Amygdala (tissue), 56 donors: ENCODE measurements at regions not wholly inside any gene's neighbourhood (a gene's known extent, or its start where the extent isn't known, plus 50 kb on each side); places are given as distances from the start of the nearest gene placed in this dataset.
A peak's percentile ranks its signal among the peaks of the same experiment; 100 is the strongest.

Experiments used
- DNase-seq, 56 donors: peaks; one replicate each; lab custom pipeline; 2025; lab: John Stamatoyannopoulos, UW

DNA sequence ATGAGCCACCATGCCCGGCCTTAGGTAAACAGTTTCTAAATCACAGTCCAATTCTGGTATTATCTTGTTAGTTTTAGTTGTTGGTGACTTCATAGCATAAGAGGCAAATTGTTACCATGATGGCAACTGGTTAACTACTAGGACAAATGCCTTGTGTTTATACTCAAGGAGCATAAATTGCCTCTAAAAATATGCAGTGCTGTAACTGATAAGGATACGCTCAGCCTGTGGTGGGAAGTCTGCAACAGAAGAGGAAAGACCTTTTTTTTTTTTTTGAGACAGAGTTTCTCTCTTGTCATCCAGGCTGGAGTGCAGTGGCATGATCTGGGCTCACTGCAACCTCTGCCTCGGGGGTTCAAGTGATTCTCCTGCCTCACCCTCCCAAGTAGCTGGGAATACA, 311.9 kb upstream of the ARGLU1 start:
- DNase-seq: no peak

DNA sequence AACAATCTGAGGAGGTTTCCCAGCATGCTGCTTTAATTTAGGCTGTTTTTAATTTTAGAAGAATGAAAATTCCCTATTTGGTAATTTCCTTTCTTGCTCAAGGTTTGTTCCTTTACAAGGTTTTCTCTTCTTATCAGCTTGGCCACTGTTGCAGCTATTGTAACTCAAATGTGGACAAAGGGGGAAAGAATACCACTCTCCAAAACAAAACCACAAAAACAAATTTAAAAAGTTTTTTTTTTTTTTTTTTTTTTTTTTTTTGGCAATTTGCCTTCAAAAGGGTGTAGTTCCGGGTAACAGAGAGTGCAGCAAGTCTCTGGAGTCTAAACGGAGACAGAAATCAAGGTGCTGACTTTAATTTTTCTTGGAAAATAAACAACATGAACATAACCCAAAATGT, 306.4 kb upstream of the ARGLU1 start:
- no peak for DNase-seq

DNA sequence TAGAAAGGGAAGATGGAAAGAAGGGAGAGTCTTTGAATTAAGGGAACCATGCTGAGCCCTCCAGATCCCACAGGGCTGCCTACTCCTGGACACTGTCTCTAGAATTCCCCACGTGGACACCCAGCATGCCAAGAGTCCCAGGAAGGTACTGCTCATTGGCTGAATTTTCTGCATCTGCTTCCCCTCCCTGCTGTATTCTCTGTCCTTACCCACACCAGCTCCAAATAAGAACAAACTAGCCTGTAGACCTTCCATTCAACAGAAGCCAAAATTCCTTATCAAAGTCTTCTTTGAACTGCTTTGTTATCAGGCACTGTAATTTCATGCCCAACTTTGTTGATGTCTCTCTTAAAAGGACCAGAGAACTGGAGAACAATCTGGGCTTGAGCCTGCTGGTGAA, 305.9 kb upstream of the ARGLU1 start:
- DNase-seq: no peak

DNA sequence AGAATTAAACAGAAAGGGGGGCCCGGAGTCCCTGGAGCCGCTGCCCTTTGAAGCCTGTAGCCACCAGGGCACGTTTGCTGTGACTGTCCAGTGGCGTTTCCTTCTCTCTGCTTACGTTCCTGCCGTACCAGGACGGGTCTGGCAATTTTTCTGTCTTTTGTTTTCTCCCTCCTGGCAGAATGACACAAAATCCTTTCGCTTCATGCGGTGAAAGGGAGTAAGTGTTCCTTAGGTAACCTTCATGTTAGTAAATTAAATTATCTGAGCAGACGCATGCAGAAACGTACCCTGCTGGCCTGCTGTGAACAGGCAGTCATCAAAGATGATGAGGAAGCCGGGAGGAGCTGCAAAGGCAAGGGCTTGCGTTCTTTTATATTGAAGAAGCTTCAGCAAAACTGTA, 299.3 kb upstream of the ARGLU1 start:
- peak in 16 of 56 donors; percentile 1 to 37 (median 8) for DNase-seq

DNA sequence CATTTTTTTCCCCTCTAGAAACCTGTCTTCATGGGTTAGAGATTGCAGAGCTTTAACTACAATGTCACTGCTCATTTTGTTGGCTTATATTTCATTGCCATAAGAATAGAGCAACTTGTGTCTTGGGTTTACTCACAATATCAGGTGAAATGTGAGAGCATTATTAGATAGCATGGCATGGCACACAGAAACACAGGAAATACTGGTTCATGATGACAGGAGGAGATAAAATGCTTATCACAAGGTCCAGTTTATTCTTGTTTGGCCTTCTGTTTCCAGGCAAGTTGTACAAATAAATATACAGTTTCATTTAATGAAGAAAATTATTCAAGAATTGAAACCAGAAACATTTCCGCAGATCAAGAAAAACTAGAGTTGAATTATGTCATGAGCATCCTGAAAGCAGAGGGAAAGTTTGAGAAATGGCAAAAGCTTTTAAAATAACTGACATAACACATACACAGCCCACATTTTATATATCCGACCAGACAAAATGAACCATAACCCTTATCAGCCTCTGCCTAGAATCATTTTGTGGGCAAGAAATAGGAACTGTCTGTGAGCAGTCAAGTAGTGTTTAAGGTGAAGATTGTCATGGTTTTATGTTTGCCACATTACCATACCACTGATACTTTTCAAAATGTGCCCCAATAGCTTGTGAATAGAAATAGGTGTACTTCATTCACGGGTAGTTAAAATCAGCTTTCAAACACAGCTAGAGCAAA, 297.9 kb upstream of the ARGLU1 start:
- DNase-seq: no peak

DNA sequence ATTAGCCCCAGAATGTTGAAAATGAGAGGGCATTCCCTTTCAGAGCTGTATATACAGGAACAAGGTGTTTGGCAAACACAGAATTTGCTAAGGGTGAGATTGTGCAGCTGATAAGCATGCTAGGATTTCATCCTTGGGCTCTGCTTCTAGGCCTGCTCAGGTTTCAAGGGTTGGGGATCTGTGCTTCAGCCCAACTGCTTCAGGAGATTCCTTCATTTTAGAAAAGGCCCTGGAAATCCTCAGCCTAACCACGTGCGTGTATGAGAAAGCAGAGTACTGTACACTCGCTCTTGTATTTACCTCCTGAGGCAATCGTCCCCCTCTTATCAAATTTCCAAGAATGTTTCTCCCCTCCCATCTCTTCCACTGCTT, 291.6 kb upstream of the ARGLU1 start:
- DNase-seq: no peak

DNA sequence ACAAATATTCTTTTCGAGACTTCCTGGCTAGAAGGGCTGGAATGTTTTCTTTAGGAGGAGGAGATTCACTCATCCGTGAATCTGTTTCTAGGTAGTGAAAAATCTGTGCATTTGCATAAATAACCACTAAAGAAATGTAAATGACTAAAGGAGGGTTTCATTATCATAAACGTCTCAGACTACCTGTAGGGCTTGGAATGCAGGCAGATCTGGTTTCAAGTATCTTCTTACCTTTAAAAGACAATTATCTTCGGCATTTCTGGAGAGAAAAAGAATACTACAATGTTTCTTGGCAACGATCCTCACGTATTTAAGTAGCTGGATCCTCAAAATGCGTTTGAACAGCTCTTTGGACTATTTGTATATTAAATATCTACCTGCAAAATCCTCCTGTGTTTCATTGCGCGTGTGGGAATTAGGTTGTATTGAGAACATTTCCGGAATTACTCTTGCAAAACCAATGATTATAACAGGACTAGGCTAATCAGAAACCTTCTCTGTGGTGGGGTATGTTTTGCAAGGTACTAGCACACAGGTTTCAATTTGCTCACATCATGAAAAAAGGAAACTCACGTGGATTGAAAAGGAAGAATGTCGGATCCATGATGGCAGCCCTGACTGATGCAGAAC, 291.1 kb upstream of the ARGLU1 start:
- DNase-seq: no peak

DNA sequence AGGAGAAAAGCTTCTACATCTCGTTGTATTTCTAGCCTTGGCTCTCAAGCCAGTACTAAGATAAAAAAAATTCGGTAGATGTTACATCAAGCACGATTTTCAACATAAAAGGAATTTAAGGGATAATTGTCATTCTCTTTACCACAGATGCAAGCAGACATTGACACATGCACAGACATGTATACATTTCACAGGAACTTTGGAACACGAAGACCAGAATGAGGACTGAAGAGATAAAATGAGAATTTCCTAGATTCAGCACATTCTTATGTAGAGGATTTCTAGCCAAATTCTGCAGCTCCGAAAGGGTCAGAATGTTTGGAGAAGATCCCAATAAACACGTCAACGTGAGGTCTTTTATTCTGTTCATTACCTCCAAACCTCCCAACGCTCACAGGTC, 284.5 kb upstream of the ARGLU1 start:
- DNase-seq: no peak

DNA sequence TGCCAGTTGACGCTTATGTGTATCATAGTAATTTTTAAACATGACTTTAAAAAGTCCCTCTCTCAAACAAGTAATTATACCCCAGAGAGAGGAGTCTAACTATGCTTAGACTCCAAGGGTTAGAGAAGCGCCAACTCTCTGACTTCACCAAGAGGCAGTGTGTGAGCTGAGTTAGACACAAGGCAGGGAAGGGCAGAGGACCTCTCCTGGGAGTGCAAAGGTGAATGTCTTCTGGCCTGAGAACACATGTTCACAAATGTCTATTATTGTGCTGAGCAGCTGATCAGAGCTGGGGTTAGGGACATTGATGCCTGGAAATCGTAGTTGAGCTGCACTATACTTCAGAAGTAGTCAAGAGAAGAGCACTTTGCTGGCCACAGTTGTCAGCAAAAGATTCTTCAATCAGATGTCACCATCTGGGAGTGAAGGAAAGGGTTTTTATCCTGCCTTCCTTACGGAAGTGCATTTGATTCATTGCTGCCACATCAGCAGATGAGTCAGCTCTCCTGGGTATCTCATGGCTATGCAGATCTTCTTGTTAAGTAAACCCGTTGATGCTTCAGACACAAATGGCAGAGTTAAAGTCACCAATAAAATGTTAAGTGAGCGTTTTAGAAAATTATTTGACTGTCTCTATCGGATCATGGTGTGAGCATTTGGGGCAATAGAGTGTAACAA, 283.2 kb upstream of the ARGLU1 start:
- no peak for DNase-seq

DNA sequence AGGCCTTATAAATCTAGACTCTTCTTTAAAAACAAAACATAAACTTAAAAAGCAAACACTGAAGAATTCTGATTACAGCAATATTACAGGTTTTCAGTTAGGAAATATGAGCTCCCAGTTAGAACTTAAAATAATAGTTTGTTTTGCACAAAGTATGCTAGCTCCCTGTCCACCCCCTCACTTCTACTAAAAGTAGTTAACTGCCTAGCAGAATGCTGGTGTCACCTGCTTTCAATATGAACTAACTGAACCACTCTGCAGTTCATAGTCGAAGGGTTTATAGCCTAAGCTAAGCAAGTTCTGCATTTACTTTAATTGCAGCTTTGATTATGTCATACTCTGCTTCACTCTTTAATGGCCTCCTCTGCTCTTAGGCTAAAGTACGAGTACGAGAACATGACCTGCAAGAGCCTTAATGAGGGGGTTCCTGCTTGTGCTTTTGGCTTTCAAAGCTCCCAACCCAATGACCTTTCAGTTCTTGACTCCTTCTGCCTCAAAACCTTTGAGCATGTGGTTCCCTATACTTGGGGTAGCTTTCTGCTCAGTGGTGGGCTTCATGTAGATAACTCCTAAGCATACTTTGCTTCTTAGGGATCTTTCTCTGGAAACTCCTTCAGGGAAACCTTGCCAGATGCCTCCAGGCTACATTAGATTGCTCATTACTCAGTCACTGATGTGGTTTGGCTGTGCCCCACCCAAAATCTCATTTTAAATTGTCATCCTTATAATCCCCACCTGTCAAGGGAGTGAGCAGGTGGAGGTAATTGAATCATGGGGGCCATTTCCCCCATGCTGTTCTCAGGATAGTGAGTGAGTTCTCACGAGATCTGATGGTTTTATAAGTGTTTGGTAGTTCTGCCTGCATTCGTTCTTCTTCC, 278.9 kb upstream of the ARGLU1 start:
- DNase-seq: peak in 1 of 56 donors; percentile 3

DNA sequence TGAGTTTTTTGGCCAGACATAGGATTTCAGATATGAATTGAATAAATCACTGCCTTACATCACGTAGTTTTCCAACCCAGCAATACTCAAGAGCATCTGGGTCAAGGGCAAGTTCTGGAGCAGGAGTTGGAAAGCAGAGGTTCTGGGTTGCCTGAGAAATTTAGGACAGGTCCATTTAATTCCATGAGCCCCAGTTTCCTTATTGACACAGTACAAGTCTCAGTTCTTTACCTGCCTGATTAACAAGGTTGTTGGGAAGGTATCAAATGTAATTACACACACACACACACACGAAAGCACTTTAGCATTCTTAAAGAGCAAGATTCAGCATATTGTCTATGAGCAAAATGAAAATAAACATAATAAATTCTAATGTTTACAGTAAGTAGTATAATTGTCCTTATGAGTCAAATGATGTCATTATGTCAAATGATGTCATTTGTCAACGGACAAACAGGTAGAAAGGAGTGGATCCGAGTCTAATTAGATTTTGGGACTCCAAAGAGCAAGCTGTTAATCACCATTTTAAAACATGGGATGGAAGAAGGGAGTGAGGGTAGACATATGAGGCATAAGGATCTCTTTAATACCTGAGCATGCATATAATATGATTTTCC, 268.4 kb upstream of the ARGLU1 start:
- no peak for DNase-seq

DNA sequence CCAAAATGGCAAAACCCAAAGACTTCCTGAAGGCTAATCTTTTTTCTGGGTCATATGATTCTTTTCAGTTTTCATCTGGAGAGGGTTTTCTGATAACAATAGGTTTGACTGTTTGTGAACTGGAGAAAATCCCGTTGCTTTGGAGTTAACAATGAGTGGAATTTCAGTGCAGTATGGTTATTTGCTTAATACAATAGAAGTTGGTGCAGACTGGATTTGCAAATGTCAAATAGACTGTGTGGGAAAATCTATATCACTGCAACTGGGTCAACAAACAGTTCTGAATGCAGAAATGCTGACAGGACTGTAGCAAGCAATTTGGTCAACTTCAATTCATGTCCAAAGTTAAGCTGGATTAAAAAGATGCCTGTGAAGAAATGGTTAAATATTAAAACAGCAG, 267.5 kb upstream of the ARGLU1 start:
- no peak for DNase-seq

DNA sequence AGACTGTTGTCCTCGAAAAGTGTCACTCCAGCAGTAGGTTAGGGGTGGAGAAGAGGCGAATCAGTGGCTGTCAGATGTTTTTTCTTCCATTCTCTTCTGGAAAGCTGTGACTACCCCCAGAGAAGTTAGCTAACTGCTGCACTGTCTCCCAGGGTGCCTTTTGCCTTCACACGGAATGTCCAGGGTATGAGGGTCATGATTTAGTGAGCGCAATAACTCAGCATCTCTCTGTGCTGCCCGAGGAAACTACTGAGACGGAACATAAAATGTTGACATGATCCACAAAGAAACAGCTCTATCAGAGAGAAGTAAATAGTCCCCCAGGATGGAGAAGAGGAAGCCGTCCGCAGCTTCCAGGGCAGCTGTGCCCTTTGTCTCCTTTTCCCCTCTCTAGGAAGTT, 254.0 kb upstream of the ARGLU1 start:
- DNase-seq: no peak

DNA sequence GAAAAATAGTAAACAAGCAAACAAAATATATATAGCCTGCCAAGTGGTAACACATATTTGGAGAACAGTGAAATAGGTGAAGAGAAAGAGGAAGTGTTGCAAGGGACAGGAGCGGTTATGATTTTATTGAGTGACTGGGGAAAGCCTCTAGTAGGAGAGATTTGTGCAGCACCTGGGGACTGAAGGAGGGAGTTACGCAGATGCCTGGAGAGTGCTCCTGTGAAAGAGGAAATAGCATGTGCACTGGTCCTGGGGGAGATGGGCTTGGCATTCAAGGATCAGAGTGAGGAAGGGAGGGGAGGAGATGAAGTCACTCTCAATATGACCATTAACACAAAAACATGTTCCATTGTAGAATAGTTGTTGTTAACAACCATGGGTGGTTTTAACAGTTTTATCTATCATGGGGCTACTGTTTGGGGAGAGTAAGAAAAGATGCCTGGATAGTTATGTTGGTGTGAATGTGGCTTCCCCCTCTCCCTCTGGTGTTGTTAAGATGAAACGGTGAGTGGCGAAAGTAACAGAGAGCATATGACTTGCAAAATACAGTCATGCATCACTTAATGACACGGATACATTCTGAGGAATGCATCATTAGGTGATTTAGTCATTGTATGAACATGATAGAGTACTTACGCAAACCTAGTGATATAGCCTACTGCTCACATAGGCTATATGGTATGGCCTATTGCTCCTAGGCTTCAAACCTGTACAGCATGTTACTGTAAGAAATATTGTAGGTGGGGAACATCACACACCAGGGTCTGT, 251.7 kb upstream of the ARGLU1 start:
- no peak for DNase-seq

DNA sequence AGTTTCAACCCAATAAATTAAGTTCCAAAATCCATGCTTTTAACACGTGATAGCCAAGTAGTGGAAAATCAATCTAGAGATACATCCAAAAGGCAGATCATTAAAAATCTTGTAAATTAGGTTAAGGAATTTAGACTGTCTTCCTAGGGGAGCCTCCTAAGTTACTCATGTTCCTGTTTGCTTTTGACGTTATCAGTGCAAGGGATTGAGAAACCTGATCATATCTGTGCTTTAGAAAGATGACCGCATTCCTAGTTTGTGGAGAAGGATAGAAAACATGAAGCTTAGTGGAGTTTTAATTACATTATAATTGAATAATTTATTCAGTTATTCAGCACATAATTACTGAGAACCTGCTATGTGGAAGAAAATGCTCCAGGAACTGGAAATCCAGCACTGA, 251.0 kb upstream of the ARGLU1 start:
- DNase-seq: no peak

DNA sequence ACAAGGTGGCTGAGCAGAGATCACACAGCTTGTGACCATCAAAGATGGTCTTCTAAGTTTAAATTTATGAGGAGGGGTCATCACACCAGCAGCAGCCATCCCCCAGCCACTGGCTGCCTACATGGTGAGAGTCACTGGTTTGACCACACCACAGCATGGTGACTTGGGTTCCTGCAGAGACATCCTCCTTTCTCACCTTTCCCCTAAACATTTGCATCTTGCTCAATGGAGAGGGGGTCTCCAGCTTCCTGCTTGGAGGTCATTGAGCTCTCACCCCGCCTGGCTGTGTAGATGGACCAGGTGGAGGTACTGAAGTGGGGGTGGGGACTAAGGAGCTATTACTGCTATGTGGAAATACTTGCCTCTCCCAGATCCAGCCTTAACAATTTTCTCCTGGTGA, 247.6 kb upstream of the ARGLU1 start:
- DNase-seq: no peak

DNA sequence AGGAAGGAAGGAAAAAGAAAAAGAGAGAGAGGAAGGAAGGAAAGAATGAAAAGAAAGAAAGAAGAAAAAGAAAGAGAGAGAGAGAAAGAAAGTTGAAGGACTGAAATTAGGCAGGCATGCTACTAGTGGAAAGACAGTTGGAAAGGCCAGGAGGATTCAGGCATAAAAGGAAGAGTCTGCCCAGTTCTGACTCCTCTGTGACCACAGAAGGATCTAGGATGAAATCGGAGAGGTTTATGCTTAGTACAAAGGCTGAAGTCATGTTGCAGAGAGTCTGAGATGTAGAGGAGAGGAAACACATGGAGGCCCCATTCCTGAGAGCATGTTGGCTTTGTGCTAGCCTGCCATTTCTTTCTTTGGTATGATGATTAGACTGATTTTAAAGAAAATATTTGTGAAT, 246.5 kb upstream of the ARGLU1 start:
- no peak for DNase-seq

DNA sequence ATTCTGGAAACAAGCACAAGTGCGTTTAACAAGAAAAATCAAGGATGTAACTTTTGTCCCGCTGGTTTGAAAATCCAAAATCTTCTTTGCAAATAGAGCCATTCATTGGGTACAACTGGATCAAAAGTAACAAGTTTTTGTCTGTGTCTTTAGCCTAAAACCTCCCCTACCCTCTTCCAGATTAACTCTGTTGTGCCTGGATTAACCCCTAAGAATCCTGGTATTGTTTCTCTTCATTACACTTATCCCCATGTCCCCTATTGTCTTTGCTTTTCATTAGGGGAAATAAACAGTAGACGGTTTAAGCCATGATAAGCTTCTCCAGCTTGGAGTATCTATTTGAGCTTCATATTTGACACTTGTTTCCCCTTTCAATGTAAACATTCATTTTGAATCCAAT, 242.1 kb upstream of the ARGLU1 start:
- no peak for DNase-seq

DNA sequence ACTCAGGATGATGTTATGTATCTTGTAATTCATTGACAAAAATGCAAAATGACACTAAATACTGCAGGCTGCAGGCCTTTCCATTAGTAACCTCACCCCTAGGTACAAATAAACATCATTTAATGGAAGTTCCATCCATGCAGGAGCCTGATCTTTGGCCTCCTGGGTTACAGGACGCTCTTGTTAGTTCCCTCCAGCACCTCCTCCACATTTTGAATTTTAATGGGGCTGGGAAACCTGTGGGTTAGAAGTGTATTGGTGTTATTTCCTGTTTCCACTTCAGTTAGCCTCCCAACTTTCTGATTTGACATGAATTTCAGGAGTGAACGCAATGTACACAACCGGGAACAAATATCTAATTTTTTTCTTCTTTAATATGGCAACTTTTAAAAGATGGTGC, 237.1 kb upstream of the ARGLU1 start:
- no peak for DNase-seq

DNA sequence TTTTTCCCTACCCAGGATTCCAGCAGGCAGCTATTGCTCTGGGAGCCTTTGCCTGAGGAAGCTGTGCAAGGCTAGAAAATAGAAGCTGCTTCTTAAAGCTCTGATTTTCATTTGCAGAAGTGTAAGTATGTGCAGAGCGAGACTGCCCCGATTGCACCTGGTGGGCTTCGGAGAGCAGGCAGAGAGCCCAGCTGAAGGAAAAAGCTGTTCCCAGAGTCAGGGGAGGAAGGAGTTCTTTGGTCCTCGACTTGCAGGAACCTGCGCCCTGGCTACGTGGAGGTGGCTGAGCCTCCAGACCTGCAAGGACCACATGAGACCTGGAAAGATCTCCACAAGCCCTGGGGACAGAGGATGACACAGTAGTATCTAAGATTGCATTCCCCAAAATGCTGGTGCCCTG, 235.0 kb upstream of the ARGLU1 start:
- no peak for DNase-seq
